ENCODE measurements at regions not wholly inside any gene's neighbourhood (a gene's known extent, or its start where the extent isn't known, plus 50 kb on each side); places are given as distances from the start of the nearest gene placed in this dataset.

- no peak for DNase-seq (ENCODE audit: low spot score)
These were observed 364.3 kb upstream of the USP24 start for GRCh38 chr1:55579332-55580001.

- no peak for DNase-seq (ENCODE audit: low spot score)
These were observed 363.5 kb upstream of the USP24 start for GRCh38 chr1:55578646-55579045.

- no peak for DNase-seq (ENCODE audit: low spot score)
These were observed 360.6 kb upstream of the USP24 start for GRCh38 chr1:55575571-55576279.

GRCh38 chr1:55574691-55575225 lies 359.6 kb upstream of the USP24 start:
- DNase-seq (ENCODE audit: low spot score): no peak

- DNase-seq (ENCODE audit: low spot score): no peak
These were observed 357.9 kb upstream of the USP24 start for GRCh38 chr1:55572878-55573734.

GRCh38 chr1:55571767-55572166 lies 356.6 kb upstream of the USP24 start:
- no peak for DNase-seq (ENCODE audit: low spot score)

GRCh38 chr1:55569417-55569816 lies 354.3 kb upstream of the USP24 start:
- DNase-seq (ENCODE audit: low spot score): no peak

- no peak for DNase-seq (ENCODE audit: low spot score)
These were observed 353.6 kb upstream of the USP24 start for GRCh38 chr1:55568732-55569131.

- no peak for DNase-seq (ENCODE audit: low spot score)
These were observed 345.1 kb upstream of the USP24 start for GRCh38 chr1:55560266-55560665.

GRCh38 chr1:55559842-55560241 lies 344.7 kb upstream of the USP24 start:
- no peak for DNase-seq (ENCODE audit: low spot score)

GRCh38 chr1:55559161-55559611 lies 344.0 kb upstream of the USP24 start:
- no peak for DNase-seq (ENCODE audit: low spot score)

- no peak for DNase-seq (ENCODE audit: low spot score)
These were observed 343.4 kb upstream of the USP24 start for GRCh38 chr1:55558515-55558914.

GRCh38 chr1:55555956-55556725 lies 341.0 kb upstream of the USP24 start:
- DNase-seq (ENCODE audit: low spot score): no peak

- DNase-seq (ENCODE audit: low spot score): no peak
These were observed 339.4 kb upstream of the USP24 start for GRCh38 chr1:55554611-55555010.

- DNase-seq (ENCODE audit: low spot score): no peak
These were observed 337.5 kb upstream of the USP24 start for GRCh38 chr1:55552636-55553035.

- no peak for DNase-seq (ENCODE audit: low spot score)
These were observed 332.2 kb upstream of the USP24 start for GRCh38 chr1:55547405-55547804.

- no peak for DNase-seq (ENCODE audit: low spot score)
These were observed 331.4 kb upstream of the USP24 start for GRCh38 chr1:55546553-55546952.

- DNase-seq (ENCODE audit: low spot score): no peak
These were observed 329.7 kb upstream of the USP24 start for GRCh38 chr1:55544826-55545225.

GRCh38 chr1:55542901-55543504 lies 327.8 kb upstream of the USP24 start:
- DNase-seq (ENCODE audit: low spot score): no peak

GRCh38 chr1:55541296-55541695 lies 326.1 kb upstream of the USP24 start:
- no peak for DNase-seq (ENCODE audit: low spot score)

Data from activated CD4-positive, alpha-beta T cell treated with anti-CD3 and anti-CD28 coated beads, Interleukin-2, Interleukin-4, amounts not matched to agents 100 ng/mL and 50 ng/mL, durations not matched to agents 16 hours and 8 hours (primary cell).